ELR (cell line): ENCODE measurements at regions not wholly inside any gene's neighbourhood (a gene's known extent, or its start where the extent isn't known, plus 50 kb on each side); places are given as distances from the start of the nearest gene placed in this dataset.
"Not testable (repeated sequence)": the region's sequence is repeated elsewhere in the genome, so short reads cannot be mapped to it uniquely, and the experiment has no call there.

Source experiments
- DNase-seq: peaks from one replicate; pipeline ENCODE4 v3.0.0-alpha.2; 2015; ENCODE audit warnings: low read depth

DNA sequence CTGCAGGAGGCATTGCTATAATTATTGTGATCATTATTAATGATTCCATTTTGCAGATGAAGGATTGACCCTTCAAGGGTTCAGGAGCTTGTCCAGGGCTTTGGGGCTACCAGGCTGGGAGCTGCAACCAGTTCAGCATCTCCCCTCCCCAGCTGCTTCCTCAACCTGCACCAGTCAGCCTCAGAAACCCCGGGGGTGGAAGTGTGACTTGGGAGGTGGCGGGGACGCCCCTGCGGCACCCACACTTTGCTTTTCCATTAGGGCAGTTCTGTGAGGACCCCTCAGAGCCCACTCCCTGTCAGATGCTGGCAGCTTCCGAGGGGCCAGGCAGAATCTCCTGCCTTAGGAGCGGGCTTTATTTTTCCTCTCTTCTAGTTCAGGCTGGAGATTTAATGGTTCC, 85.6 kb downstream of the OLFM1 start:
- no peak for DNase-seq

- DNase-seq, result no peak
These were observed 86.8 kb downstream of the OLFM1 start for GRCh38 chr9:135174248-135174647.

DNA sequence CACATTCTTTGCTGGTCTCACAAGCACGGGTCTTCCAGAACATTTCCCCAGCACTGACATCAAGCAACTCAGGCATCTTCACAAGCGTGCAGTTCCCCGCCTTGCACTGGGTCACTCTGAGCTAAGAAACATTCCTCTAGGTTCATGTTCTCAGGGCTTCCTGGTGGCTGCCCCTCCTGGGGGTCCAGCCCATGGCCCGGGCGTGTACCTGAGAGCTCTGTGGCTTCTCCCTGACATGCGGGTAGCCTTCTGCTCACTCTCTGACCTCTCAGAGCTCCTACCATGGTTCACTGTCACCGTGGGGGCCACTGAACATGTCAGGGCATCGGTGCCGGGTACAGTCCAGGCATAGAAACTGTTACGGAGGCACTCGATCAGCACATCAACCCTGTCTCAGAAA, 87.5 kb downstream of the OLFM1 start:
- no peak for DNase-seq

- no peak for DNase-seq
These were observed 88.8 kb downstream of the OLFM1 start for GRCh38 chr9:135176284-135176683.

DNA sequence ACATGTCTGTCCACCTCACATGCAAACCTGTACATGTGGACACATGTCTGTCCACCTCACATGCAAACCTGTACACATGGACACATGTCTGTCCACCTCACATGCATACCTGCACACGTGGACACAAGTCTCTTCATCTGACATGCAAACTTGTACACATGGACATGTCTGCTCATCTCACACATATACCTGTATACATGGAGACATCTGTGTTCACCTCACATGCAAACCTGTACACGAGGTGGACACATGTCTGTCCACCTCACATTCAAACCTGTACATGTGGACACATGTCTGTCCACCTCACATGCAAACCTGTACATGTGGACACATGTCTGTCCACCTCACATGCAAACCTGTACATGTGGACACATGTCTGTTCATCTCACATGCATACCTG, 90.1 kb downstream of the OLFM1 start:
- DNase-seq, result not testable (repeated sequence)

GRCh38 chr9:135178498-135178897, 91.0 kb downstream of the OLFM1 start:
- no peak for DNase-seq

- DNase-seq, result no peak
These were observed 91.6 kb downstream of the OLFM1 start for GRCh38 chr9:135179041-135179440.

DNA sequence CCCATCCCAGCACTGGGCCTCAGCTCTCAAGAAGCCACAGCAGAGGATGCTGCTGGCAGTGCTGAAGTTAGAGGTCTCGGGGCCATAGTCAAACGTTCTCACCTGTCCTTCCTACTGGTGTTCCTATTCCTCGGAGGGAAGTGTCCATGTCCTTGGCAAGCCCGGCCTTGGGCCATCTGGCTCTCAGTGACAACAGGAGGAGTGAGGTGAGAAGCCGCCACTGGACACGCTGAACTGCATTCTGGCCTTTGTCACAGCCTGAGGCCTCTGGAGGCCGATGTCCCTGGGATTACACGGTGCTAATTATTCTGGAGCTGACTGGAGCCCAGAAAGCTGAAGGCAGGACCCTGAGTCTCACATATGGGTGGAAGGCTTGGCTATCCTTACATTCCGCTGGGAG, 92.5 kb downstream of the OLFM1 start:
- no peak for DNase-seq

GRCh38 chr9:135180586-135180985, 93.1 kb downstream of the OLFM1 start:
- DNase-seq, result no peak

DNA sequence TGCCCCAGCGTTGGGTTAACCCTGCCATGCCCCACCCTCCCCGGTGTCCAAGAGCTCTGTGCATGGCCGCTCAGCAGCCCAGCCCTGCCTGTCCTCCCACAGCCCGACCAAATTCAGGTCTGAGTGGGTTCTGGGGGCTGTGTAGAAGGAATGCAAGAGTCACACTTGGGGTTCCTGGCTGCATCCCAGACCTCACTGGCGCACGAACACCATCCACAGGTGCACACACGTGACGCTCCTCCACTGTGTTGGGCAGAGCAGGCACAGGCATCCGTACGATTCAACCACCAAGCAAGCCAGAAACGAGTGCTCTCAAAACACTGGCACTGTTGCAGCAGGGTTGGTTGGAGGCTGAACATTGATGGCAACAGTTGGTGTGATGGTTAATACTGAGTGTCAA, 93.9 kb downstream of the OLFM1 start:
- DNase-seq, result no peak

- not testable (repeated sequence) for DNase-seq
These were observed 94.4 kb downstream of the OLFM1 start for GRCh38 chr9:135181841-135182240.

GRCh38 chr9:135183069-135183468, 95.6 kb downstream of the OLFM1 start:
- DNase-seq, result no peak

GRCh38 chr9:135183528-135184180, 96.2 kb downstream of the OLFM1 start:
- DNase-seq, result no peak

- no peak for DNase-seq
These were observed 96.9 kb downstream of the OLFM1 start for GRCh38 chr9:135184181-135185053.

DNA sequence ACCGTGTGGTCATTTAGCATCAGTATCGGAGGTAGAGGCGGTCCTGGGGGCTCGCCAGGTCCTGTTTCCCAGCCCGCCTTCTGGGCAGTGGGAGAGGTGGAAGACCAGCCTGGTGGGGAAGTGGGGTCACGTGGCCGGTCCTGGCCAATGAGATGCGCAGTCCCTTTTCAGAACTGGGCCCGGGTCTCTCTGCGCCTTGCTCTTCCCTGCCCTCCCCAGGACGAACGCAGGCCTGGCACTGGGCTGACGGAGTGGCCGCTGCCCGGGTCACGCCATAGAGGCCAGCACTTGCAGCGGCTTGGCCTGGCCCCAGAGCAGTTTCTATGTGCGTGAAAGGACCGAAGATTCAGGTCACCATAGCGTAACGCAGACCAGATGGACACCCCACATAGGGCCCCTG, 97.6 kb downstream of the OLFM1 start:
- no peak for DNase-seq

GRCh38 chr9:135186248-135187164, 99.0 kb downstream of the OLFM1 start:
- no peak for DNase-seq

- no peak for DNase-seq
These were observed 99.9 kb downstream of the OLFM1 start for GRCh38 chr9:135187365-135187764.

GRCh38 chr9:135188681-135189151, 101.2 kb downstream of the OLFM1 start:
- DNase-seq, result no peak

- DNase-seq, result no peak
These were observed 102.0 kb downstream of the OLFM1 start for GRCh38 chr9:135189497-135189896.

DNA sequence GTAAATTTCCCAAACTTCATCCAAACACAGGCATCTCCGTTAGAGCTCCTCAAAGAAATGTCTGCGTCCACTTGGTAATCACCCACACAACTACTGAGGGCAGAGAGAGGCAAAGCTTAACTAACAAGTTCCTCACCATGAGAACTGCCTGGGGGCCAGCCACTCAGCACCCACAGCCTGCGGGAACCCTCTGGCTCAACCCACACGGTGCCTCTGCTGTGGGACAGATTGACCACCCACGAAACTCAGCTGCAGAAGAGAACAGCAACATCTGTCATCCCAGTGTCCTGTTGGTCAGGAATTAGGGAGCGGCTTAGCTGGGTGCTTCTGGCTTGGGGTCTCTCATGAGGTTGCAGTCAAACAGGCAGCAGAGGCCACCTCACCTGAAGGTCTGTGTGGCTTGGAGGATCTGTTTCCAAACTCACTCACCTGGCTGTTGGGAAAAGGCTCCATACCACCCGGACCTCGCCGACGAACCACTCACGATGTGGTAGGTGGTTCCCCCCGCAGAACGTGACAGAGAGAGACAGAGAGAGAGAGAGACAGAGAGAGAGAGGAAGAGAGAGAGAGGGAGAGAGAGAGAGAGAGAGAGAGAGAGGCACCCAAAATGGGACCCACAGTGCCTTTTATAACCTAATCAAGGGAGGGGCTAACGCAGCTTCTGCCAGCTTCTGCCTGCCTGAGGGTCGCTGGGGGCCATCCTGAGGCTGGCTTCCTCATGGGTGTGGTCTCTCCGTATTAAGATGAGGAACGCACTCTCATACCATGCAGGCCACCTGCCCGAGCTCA, 103.5 kb downstream of the OLFM1 start:
- DNase-seq, result no peak

GRCh38 chr9:135192686-135193085, 105.2 kb downstream of the OLFM1 start:
- DNase-seq, result no peak

DNA sequence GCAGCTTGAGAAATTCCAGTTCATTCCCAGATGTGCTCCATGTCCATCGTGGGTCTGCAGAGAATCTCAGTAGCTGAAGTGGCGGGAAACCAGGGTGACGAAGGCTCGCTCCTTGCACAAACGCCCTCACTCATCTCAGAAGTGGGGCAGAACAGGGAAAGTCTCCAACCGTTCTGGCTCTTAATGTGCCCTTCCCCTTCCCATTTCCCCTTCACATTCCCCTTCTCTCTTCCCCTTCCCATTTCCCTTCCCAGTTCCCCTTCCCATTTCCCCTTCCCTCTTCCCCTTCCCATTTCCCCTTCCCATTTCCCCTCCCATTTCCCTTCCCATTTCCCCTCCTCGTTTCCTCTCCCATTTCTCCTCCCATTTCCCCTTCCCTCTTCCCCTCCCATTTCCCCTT, 108.5 kb downstream of the OLFM1 start:
- not testable (repeated sequence) for DNase-seq
